Smooth muscle cell (in vitro differentiated cells): ENCODE measurements at regions not wholly inside any gene's neighbourhood (a gene's known extent, or its start where the extent isn't known, plus 50 kb on each side); places are given as distances from the start of the nearest gene placed in this dataset.

ENCODE experiments used
- DNase-seq: peaks from one replicate; lab custom pipeline; 2025; ENCODE audit not compliant: unreplicated experiment; lab: John Stamatoyannopoulos, UW
- H2AFZ ChIP-seq: fragments of 200-600 bp; sonication (generic); 2 replicates; pipeline ENCODE4 v1.6.0; 2016; ENCODE audit warnings: antibody characterized with exemption, low read depth, mild to moderate bottlenecking
- H3F3A ChIP-seq: fragments of 200-600 bp; sonication (generic); 2 replicates; pipeline ENCODE4 v1.6.0; 2017; ENCODE audit warnings: antibody characterized with exemption, low read depth
- H3K27ac ChIP-seq: fragments of 200-600 bp; sonication (generic); 2 replicates; pipeline ENCODE4 v1.5.1; 2016; ENCODE audit warnings: low read depth, mild to moderate bottlenecking
- H3K27me3 ChIP-seq: fragments of 200-600 bp; sonication (generic); 2 replicates; pipeline ENCODE4 v1.6.1; 2016; ENCODE audit warnings: low read depth, mild to moderate bottlenecking
- H3K36me3 ChIP-seq: fragments of 200-600 bp; sonication (generic); 2 replicates; pipeline ENCODE4 v1.5.1; 2016; ENCODE audit warnings: low read depth
- H3K4me1 ChIP-seq: fragments of 200-600 bp; sonication (generic); 2 replicates; pipeline ENCODE4 v1.5.1; 2016; ENCODE audit warnings: low read depth
- H3K4me2 ChIP-seq: fragments of 200-600 bp; sonication (generic); 2 replicates; pipeline ENCODE4 v1.6.0; 2016; ENCODE audit warnings: mild to moderate bottlenecking
- H3K4me3 ChIP-seq: fragments of 200-600 bp; sonication (generic); 2 replicates; pipeline ENCODE4 v1.5.1; 2016; ENCODE audit warnings: mild to moderate bottlenecking
- H3K79me2 ChIP-seq: fragments of 200-600 bp; sonication (generic); 2 replicates; pipeline ENCODE4 v1.6.0; 2016; ENCODE audit warnings: low read depth, mild to moderate bottlenecking
- H3K9ac ChIP-seq: fragments of 200-600 bp; sonication (generic); 2 replicates; pipeline ENCODE4 v1.6.0; 2016; ENCODE audit warnings: low read depth
- H3K9me3 ChIP-seq: fragments of 200-600 bp; sonication (generic); replicated peaks from 2 replicates; pipeline ENCODE4 v1.5.1; 2016; ENCODE audit warnings: low read depth
- H4K20me1 ChIP-seq: fragments of 200-600 bp; sonication (generic); 2 replicates; pipeline ENCODE4 v1.6.0; 2016; ENCODE audit warnings: low read depth
- WGBS: methylation state at CpG from one replicate; pipeline ENCODE4 v1.1.7; 2016; ENCODE audit warnings: low lambda C conversion rate; 5-methylcytosine and 5-hydroxymethylcytosine counted together
- TF ChIP-seq, protein P1 (sequence below): fragments of 200-600 bp; sonication (generic); IDR thresholded peaks from 2 replicates; pipeline ENCODE4 v1.5.1; 2017; ENCODE audit warnings: borderline replicate concordance, mild to moderate bottlenecking, antibody characterized with exemption; ENCODE audit not compliant: insufficient read depth, poor library complexity, severe bottlenecking

GRCh38 chr20:11001764-11002540 lies 328.2 kb upstream of the JAG1 start:
- Histone ChIP-seq H3K4me3 (no peak overlapping the region), H4K20me1 (no peaks in the 10 kb centered on the region), H3K9me3 (no peaks in the 10 kb centered on the region), H3K27ac (peak overlapping the region; percentile 86), H3K4me2 (peak overlapping the region; percentile 56), H2AFZ (peak overlapping the region; percentile 45), H3K36me3 (no peaks in the 10 kb centered on the region), H3K79me2 (no peaks in the 10 kb centered on the region), H3K27me3 (no peaks in the 10 kb centered on the region), H3F3A (peaks cover 9% of the 10 kb centered on the region), H3K4me1 (peaks cover 12% of the 10 kb centered on the region), H3K9ac (peak overlapping the region; percentile 50)
- DNase-seq, result no peak
- TF ChIP-seq, protein P1, sequence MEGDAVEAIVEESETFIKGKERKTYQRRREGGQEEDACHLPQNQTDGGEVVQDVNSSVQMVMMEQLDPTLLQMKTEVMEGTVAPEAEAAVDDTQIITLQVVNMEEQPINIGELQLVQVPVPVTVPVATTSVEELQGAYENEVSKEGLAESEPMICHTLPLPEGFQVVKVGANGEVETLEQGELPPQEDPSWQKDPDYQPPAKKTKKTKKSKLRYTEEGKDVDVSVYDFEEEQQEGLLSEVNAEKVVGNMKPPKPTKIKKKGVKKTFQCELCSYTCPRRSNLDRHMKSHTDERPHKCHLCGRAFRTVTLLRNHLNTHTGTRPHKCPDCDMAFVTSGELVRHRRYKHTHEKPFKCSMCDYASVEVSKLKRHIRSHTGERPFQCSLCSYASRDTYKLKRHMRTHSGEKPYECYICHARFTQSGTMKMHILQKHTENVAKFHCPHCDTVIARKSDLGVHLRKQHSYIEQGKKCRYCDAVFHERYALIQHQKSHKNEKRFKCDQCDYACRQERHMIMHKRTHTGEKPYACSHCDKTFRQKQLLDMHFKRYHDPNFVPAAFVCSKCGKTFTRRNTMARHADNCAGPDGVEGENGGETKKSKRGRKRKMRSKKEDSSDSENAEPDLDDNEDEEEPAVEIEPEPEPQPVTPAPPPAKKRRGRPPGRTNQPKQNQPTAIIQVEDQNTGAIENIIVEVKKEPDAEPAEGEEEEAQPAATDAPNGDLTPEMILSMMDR, result no peak
- 33% methylated on average over 12 of the region's 12 CpGs for WGBS

- Histone ChIP-seq H3K27ac (peak overlapping the region; percentile 86), H4K20me1 (no peaks in the 10 kb centered on the region), H3K4me1 (peaks cover 12% of the 10 kb centered on the region), H3K36me3 (no peaks in the 10 kb centered on the region), H3K4me2 (no peak overlapping the region), H3K79me2 (no peaks in the 10 kb centered on the region), H3K27me3 (no peaks in the 10 kb centered on the region), H3K9ac (no peak overlapping the region), H2AFZ (peak overlapping the region; percentile 28), H3K9me3 (no peaks in the 10 kb centered on the region), H3F3A (peaks cover 9% of the 10 kb centered on the region), H3K4me3 (no peak overlapping the region)
- DNase-seq, result no peak
- TF ChIP-seq, protein P1, result no peak
- 61% methylated on average over 2 of the region's 2 CpGs for WGBS
These were observed 329.5 kb upstream of the JAG1 start for GRCh38 chr20:11003341-11003740.

GRCh38 chr20:11008444-11009033 lies 334.7 kb upstream of the JAG1 start:
- H3K36me3 ChIP-seq, result no peaks in the 10 kb centered on the region
- H3K4me2 ChIP-seq, result peak overlapping the region; percentile 14
- H3K27ac ChIP-seq, result no peak overlapping the region
- H4K20me1 ChIP-seq, result no peaks in the 10 kb centered on the region
- H3K79me2 ChIP-seq, result no peaks in the 10 kb centered on the region
- TF ChIP-seq, protein P1, result no peak
- no peak for DNase-seq
- H3F3A ChIP-seq, result no peaks in the 10 kb centered on the region
- no peaks in the 10 kb centered on the region for H3K27me3 ChIP-seq
- no peak overlapping the region for H3K9ac ChIP-seq
- 41% methylated on average over 7 of the region's 7 CpGs for WGBS
- H3K4me3 ChIP-seq, result no peak overlapping the region
- H3K4me1 ChIP-seq, result no peaks in the 10 kb centered on the region
- H2AFZ ChIP-seq, result peak overlapping the region; percentile 68
- no peaks in the 10 kb centered on the region for H3K9me3 ChIP-seq
